Panc1 (cell line): ENCODE measurements at regions not wholly inside any gene's neighbourhood (a gene's known extent, or its start where the extent isn't known, plus 50 kb on each side); places are given as distances from the start of the nearest gene placed in this dataset.

ENCODE experiments used
- CTCF ChIP-seq: fragments of 450-650 bp; IDR thresholded peaks from 2 replicates; pipeline ENCODE4 v1.5.1; 2017; ENCODE audit warnings: mild to moderate bottlenecking
- POLR2AphosphoS5 ChIP-seq: IDR thresholded peaks from 2 replicates; pipeline ENCODE4 v1.6.1; 2012; ENCODE audit warnings: mild to moderate bottlenecking, low read depth, low read length, moderate library complexity

- TF ChIP-seq POLR2AphosphoS5, result no peak
- TF ChIP-seq CTCF, result no peak
Observed at GRCh38 chr11:70707821-70708220, 309.5 kb downstream of the CTTN start.
